GM18526 (cell line): ENCODE measurements at regions not wholly inside any gene's neighbourhood (a gene's known extent, or its start where the extent isn't known, plus 50 kb on each side); places are given as distances from the start of the nearest gene placed in this dataset.

Experiments
- POLR2A ChIP-seq: IDR thresholded peaks from 3 replicates; pipeline ENCODE4 v1.6.1; 2011; ENCODE audit not compliant: insufficient read length; ENCODE audit errors: extremely low read depth

DNA sequence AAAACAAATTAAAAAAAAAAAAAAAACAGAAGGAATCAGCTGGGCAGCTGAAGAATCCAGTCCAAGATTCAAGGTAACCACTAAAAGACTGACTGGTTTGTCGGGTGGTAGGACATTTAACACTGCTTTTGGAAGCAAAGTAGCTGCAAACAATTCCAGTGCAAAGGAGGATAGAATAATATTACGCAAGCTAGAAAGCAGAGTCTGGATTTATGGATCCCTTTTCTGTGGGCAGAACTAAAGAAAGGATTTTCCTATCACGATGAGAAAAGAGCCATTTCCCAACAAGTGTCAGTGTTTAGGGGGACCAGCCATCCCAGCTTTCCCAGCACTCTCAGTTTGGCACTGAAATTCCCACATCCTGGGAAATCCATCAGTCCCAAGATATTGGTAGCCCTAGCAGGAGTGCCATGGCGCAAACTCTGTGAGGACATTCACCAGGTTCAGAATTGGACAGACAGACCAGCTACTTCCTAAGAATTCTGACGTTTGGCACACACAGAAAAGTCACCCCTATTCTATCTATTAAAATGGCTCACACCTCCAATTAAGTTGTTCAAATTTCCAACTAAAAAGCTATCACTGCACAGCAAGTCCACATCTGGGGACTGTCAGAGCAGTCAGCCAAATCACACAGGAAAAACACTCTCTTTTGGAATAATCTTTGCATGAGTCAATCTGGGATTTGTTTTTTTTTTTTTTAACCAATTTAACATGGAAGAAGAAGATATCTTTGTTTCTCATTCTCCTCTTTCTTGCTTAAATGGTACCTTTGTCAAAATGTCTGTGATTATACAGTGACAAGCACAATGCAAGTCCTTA is 356.8 kb upstream of the ARID1B start:
- no peak for TF ChIP-seq POLR2A

DNA sequence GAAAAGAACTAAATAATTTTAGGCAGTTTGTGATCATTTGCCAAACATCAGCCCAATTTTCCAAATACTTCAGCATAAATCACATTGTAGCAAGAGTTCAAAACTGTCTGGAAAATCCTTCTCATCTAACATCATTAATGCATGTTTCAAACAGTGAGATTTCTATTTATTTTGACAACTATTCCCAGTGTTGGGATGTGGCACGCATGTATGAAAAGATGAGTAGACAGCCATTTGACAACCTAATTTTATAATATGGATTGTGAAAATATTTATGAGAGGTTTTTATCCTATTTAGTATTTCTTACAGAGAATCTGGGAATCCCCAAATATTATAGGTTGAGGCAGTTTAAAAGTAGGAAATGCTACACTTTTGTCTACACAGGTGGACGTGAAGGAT is 357.6 kb upstream of the ARID1B start:
- TF ChIP-seq POLR2A = no peak

DNA sequence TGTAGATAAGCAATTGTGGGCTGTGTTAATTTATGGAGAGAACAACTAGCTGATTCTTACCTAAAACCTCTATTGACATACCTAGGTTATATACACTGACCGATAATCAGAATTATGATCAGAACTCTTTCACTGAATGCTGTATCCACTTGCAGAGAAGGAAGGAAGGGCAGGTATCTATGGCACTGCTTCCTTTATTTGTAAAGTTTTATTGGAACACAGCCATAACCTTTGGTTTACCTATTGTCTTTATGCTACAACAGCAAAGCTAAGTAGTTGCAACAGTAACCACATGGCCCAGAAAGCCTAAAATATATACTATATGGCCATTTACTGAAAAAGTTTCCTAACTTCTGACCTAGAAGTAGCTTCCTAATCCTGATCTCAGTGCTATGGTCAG is 358.9 kb upstream of the ARID1B start:
- TF ChIP-seq POLR2A = no peak

DNA sequence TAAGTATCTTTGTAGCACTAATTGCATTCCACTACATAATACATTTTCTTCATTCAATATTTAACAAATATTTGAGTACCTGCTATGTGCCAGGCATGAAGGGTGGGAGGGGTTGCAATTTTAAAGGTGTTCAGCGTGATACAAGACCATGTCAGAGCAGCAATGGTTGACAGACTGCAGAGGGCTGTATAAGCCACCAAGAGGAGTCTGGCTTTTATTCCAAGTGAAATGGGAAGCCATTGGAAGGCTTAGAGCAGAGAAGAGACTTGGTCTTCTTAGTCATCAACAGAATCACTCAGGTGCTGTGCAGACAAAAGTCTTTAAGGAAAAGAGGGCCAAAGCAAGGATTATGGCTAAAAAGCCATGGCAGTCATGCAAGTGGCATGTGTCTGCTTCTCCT is 360.8 kb upstream of the ARID1B start:
- no peak for TF ChIP-seq POLR2A

DNA sequence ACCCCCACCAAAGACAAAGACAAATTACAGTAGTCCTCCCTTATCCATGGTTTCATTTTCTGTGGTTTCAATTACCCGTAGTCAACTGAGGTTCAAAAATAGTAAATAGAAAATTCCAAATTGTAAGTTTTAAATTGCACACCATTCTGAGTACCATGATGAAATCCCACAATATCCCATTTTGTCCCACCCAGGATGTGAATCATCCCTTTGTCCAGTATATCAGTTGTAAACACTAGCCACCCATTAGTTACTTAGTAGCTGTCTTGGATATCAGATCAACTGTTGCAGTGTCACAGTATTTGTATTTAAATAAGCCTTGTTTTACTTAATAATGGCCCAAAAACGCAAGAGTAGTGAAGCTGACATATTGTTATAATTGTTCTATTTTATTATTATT is 364.0 kb upstream of the ARID1B start:
- TF ChIP-seq POLR2A = no peak

DNA sequence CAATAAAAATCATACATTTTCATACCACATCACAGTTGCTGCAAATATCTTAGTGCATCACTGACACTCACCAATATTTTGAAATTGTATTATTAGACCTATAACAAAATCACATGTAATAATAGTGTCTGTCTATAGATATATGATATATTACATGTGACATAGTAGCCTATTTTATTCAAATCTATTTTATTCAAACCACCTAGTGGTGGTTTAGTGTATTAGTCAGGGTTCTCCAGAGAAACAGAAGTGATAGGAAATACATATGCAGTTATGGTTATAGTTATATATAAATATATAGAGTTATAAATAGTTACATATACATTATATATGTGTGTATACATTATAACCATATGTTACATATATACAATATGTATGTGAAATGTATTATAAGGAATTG is 366.5 kb upstream of the ARID1B start:
- no peak for TF ChIP-seq POLR2A

DNA sequence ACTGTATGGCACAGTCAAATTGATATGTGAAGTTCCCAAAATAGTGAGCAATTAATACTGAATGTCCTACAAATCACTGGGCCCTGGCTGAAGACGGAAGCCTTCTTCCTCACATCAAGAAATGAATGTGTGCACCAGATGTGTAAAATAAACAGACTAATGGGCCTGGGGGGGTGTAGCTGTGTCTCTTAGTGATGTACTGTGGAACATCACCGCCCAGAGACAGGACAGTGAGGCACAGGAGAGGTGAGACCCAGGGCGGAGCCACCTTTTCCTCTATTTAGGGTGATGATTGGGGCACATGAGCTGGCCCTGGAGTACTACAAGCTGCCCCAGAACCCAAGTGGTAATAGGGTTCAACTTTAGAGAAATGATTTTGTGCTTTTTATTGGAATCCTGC is 368.5 kb upstream of the ARID1B start:
- TF ChIP-seq POLR2A = no peak

DNA sequence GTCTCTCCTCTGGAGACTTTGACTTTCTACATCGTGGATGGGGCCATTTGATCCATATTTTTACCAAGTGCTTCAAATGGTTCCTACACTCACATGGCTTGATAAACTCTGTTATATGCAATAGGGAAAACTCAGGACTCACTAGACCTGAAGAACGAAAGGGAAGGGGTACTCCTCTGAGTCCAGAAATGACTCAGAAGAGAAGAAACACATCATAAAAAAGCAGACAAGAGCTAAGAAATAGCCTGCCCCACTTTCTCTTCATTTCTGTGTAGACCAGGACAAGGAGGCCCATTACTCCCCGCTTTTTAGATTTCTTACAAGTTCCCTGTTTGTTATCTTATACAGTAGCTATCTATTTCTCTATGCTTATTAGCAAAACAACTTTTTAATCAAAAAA is 369.8 kb upstream of the ARID1B start:
- TF ChIP-seq POLR2A = no peak

DNA sequence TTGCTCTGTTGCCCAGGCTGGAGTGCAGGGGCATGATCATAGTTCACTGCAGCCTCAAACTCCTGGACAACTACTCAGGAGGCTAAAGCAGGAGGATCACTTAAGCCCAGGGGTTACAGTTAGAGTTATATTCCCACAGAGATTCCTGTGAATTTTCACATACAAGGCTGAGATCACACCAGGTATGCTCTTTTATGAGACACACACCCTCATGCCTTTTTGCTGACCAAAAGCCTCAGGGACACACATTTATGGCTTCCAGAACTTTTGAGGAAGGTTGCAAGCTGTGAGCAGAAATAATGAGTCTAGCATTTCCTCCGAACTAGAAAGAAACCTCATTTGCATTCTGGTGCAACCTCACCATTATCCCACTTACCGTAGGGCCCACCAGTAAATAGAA is 370.5 kb upstream of the ARID1B start:
- TF ChIP-seq POLR2A = no peak

DNA sequence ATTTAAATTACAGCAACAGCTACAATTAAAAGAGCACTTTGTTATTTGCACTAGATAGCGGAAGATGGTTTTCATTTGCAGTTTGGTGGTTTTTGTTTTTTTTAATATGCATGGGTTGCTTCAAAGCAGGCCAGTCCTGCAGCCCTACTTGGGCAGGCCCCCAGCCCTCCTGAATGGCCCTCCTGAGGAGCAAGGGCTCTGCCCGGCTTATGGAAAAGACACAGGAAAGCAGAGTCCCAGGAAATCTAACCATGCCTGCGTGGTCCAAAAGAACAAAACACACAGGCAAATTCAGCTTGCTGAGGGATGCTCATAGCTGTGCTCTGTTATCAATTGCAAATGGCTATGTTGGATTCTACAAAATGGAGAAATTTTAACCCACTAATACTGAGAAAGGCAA is 371.1 kb upstream of the ARID1B start:
- no peak for TF ChIP-seq POLR2A

DNA sequence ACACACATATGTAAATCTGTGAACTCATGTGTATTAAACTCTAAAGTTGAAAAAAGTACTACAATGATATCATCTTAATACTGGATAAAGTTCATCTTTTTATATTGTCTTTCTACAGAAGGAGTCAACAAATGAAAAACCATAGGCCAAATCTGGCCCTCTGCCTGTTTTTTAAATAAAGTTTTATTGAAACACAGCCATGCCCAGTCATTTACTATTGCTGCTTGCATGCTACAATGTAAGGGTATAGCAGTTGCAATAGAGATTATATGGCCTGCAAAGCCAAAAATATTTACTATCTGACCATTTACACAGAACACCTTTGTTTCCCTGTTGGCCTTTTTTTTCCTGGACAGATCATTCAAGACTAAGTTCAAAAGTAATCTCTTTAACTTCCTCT is 374.6 kb upstream of the ARID1B start:
- no peak for TF ChIP-seq POLR2A

DNA sequence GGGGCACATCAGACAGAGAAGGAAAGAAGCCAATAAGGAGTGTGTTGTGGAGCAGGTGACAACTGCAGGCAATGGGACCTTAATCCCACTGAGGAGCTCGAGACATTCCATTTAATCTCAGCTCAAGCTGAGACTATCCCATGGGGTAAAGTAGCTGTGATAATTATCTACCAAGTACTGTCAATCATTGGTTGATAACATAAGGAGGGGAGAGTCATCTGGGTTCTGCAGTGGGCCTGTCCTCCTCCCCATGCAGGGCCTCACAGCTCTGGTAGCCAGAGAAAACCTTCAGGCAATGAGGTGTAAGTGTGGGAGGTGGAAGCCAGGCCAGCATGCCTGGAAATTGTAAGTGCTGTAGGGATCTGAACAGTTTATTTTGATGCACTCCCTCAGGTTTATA is 375.0 kb upstream of the ARID1B start:
- TF ChIP-seq POLR2A = no peak

DNA sequence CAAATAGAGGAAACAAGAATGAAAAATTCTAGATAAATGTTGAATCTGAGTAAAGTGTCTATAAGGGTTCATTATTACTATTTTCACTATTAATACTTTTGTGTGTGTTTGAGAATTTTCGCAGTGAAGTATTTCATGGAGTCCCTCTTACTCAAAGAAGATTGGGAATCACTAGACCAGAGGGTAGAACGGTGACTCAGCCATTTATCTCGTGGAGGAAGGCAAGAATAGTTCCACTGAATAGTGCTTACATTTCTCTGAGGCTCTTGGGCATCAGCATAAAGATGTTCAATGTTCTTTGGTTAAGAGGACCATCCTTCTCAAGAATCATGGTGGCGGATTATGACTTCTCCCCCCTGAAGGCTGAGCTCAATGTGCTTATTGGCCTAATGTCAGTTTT is 376.7 kb upstream of the ARID1B start:
- TF ChIP-seq POLR2A = no peak

DNA sequence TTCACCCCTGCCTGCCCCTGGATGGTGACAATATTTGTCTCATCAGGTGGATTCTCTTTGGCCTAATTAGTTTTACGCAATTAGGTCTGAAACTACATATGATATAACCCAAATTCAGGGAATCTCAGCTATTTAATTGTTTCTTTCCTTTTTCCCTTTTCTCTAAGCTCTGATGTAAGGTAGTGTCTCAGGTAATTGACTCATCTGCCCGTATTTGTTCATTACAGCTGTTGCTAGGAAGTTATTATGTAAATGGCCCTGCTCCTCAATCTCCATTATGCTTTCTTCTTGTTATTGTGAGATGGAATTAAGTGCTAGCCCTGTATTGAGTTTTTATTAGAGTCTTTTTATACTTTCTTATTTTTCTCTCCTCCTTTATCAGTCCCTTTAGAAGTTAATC is 378.2 kb upstream of the ARID1B start:
- TF ChIP-seq POLR2A = no peak

DNA sequence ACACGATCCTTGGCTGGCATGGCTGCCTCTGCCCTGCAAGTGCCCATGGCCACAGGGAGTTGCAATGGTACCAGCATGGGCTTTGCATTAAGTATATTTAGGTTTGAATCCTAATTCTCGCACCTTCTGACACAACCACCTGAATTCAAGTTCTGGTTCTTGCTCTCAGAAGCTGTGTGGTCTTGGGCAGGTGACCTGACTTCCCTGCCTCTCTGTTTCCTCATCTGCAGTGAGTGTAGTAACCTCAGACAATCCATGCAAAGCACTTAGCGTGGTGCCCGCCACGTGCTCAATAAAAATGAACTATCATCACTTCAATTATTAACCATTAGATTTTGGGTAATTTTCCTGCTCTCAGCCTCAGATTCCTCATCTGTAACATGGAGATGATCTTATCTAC is 378.8 kb upstream of the ARID1B start:
- TF ChIP-seq POLR2A = no peak

DNA sequence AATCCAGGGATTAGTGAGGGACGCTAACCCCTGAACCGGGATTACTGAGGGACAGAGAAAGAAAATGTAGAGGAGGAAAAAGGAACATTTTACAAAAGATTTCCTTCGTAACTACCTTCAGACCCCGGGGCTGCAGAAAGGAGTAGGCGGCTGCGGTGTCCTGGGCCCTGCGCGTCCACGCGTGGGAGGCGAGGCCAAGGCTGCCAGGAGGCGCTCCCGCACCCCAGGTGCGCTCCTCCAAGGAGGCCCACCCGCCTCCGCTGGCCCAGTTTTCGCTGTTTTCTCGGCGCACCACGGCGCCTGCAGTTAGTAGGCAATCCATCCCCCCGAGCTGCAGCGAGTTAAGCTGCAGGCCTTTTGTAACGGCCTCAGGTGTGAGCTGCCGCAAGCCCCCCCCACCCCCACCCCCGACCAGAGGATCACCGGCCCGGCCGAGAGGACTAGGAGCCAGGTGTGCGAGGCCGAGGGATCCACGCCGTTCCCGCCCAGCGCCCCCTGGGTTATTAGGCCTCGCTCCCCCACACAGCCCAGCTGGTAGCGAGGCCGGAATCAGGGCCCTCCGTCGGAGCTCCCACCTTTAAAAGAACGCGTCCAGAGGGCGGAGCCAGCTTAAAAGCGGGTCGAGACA is 380.3 kb upstream of the ARID1B start:
- no peak for TF ChIP-seq POLR2A
